Heart left ventricle (tissue), 13 donors: ENCODE measurements at regions not wholly inside any gene's neighbourhood (a gene's known extent, or its start where the extent isn't known, plus 50 kb on each side); places are given as distances from the start of the nearest gene placed in this dataset.

Source experiments
- POLR2A ChIP-seq, 2 donors: fragments of 450-650 bp; IDR thresholded peaks; one replicate each; pipeline ENCODE4 v1.6.1; 2017; ENCODE audit warnings: antibody characterized with exemption in 2 of 2, mild to moderate bottlenecking in 2 of 2, moderate library complexity in 2 of 2
- TF ChIP-seq, protein P1 (sequence below), 12 donors: fragments of 200-600 bp; sonication (generic) in 4 of 12; IDR thresholded peaks; one replicate each; pipeline versions ENCODE4 v1.5.0 to v1.8.0; 2018 to 2022; ENCODE audit warnings: antibody characterized with exemption in 12 of 12, mild to moderate bottlenecking in 5 of 12
- donor health status: ischemic (EF 13 %, LVEDD 7.1; RV severe dilation, severe dysfunction).
- donor health status: DM: no; HTN: yes; CAD: no.
- donor health status: DM: no; HTN: no; CAD: no.
- donor health status: ischemic (EF 25% LVEDD 6.9; RV normal size, moderate dysfunction).
- donor health status: ischemic (EF 25% LVEDD 5.7; RV mildly dilated, moderate dysfunction).
- donor health status: ischemic (EF 35%, LVEDD 5.7; RV mildly dilated, moderate dysfunction).
- donor health status: nonischemic (EF 11% LVEDD 7.7; RV severe dilation, severe dysfunction).
- donor health status: DM: yes; HTN: yes; CAD: no.
- donor health status: PGD.
- donor health status: ischemic (EF 29% LVEDD 5.4; RV normal size, mild dysfunction).
- donor health status: nonischemic (EF 23%, LVEDD 6.1; RV moderate dilation, normal function).

GRCh38 chr20:60882836-60883235 lies 369.2 kb upstream of the CDH4 start:
- TF ChIP-seq, protein P1, sequence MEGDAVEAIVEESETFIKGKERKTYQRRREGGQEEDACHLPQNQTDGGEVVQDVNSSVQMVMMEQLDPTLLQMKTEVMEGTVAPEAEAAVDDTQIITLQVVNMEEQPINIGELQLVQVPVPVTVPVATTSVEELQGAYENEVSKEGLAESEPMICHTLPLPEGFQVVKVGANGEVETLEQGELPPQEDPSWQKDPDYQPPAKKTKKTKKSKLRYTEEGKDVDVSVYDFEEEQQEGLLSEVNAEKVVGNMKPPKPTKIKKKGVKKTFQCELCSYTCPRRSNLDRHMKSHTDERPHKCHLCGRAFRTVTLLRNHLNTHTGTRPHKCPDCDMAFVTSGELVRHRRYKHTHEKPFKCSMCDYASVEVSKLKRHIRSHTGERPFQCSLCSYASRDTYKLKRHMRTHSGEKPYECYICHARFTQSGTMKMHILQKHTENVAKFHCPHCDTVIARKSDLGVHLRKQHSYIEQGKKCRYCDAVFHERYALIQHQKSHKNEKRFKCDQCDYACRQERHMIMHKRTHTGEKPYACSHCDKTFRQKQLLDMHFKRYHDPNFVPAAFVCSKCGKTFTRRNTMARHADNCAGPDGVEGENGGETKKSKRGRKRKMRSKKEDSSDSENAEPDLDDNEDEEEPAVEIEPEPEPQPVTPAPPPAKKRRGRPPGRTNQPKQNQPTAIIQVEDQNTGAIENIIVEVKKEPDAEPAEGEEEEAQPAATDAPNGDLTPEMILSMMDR (IDR thresholded peaks at IDR 0.05): no peak
- no peak for TF ChIP-seq POLR2A (IDR thresholded peaks at IDR 0.05)
